AG09309 (cell line): ENCODE measurements at regions not wholly inside any gene's neighbourhood (a gene's known extent, or its start where the extent isn't known, plus 50 kb on each side); places are given as distances from the start of the nearest gene placed in this dataset.

Experiments
- DNase-seq: peaks from one replicate; pipeline ENCODE4 v3.0.0-alpha.2; 2010; ENCODE audit warnings: low read depth
- H3K4me3 ChIP-seq: 2 replicates; pipeline ENCODE4 v1.5.1; 2011; ENCODE audit warnings: mild to moderate bottlenecking, low read depth, low read length, moderate library complexity; ENCODE audit not compliant: control insufficient read depth
- TF ChIP-seq, protein P1 (sequence below): IDR thresholded peaks from 2 replicates; pipeline ENCODE4 v1.5.1; 2011; ENCODE audit warnings: mild to moderate bottlenecking, low read depth, low read length, inconsistent platforms; ENCODE audit not compliant: insufficient read depth, control insufficient read depth; ENCODE audit errors: missing control alignments

DNA sequence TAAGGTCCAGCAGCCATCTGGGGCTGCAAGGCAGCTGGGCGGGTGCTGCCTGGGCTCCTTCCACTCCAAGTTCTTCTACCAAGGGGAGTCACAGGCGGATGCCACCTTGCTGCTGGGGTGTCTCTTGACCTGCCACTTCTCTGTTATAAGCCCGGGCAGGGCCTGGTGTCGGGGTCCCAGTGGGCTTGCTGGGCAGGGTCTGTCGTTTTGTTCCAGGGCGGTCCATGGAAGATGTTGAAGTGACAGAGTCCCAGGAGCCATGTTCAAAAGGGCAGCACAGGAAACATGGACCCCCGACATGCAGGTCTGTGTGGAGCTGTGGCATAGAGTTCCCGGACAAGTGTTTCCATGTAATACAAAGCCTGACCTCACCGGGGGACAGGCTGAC, 91.1 kb downstream of the TNFRSF13B start:
- no peak overlapping the region for H3K4me3 ChIP-seq
- DNase-seq: no peak
- TF ChIP-seq, protein P1, sequence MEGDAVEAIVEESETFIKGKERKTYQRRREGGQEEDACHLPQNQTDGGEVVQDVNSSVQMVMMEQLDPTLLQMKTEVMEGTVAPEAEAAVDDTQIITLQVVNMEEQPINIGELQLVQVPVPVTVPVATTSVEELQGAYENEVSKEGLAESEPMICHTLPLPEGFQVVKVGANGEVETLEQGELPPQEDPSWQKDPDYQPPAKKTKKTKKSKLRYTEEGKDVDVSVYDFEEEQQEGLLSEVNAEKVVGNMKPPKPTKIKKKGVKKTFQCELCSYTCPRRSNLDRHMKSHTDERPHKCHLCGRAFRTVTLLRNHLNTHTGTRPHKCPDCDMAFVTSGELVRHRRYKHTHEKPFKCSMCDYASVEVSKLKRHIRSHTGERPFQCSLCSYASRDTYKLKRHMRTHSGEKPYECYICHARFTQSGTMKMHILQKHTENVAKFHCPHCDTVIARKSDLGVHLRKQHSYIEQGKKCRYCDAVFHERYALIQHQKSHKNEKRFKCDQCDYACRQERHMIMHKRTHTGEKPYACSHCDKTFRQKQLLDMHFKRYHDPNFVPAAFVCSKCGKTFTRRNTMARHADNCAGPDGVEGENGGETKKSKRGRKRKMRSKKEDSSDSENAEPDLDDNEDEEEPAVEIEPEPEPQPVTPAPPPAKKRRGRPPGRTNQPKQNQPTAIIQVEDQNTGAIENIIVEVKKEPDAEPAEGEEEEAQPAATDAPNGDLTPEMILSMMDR: no peak

DNA sequence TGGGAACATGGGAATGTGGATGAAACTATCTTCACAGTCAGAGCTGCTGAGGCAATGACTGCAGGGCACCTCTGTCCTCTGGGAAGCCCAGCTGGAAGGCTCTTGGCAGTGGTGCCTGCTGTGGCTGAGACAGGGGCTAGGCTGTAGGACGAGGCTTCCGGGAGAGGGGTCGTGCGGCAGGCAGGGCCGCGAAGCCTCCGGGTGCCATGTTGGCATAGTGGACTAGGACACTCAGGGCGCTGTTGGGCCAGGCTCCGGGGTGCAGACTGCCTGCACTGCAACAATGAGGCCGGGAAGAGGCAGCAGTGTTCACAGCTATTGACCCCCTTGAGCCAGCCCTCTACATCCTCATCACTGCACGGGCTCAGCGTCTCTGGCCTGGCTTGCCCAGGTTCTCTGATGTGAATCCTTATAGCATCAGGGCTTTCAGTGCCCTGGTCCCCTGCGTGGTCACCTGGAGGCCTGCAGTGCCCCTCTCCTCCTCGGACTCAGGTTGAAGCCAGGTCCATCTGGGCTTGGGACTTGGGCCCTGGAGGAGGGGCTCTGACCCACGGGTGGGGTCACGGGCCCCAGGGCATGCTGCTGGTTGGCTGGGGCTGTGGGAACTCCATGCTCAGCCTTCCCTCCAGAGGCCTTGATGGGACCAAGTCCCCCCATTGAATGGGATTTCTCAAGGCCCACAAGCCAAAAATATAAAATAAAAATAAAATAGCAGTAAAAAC, 91.6 kb downstream of the TNFRSF13B start:
- H3K4me3 ChIP-seq: no peak overlapping the region
- no peak for DNase-seq
- TF ChIP-seq, protein P1: no peak

DNA sequence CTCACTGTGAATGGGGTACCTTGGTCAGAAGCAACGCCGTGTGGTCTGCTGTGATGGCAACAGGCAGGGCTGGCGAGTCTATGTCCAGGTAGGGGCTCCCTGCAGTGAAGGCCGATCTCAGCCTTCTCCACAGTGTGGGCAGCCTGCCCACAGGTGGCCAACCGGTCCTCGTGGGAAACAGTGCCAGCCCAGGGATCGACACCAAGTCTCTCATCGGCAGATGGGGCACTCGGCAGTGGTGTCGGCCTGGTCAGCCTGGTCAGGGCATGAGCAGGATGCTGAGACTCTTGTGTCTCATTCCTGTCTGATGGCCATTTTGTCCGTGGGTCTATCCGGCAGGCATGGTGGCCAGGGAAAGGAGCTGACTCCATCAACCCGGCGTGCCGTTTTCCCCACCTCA, 92.2 kb downstream of the TNFRSF13B start:
- no peak for DNase-seq
- no peak overlapping the region for H3K4me3 ChIP-seq
- TF ChIP-seq, protein P1: no peak

DNA sequence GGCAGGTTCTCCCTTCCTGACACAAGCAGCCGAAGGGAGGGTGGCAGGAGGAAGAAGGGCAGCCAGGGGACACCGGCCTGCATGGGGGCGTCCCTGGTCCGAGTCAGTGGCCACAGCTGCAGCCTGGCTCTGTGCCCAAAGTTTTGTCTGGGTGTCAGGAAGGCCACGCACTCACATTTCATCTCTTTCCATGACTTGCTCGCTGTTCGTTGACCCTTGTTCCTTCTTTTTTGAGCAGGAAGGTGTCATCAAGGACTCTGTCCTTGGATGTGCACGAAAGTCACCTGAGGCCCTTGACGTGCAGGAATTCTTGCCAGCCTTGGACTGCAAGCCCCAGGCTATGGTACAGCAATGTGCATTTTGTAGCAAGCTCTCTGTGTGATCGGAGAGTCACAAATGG, 93.3 kb downstream of the TNFRSF13B start:
- no peak for DNase-seq

DNA sequence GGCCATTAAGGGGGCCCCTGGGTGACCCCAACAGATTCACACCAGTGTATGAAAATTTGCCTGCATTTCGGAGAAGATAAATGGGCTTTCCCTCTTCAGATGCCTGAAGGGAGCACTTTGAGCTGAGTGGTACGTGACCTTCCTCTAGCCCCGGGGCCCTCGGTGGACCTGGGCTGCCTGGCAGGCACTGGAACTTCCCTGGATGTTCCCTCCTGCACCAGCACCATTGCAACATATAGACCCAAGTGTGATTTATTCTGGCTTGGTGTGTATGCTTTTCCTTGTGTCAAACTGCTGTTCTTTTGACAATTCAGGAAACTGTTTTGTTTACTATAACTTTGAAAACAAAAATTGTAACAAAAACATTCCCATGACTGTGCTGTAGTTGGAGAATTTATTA, 93.8 kb downstream of the TNFRSF13B start:
- no peak for DNase-seq
- no peak overlapping the region for H3K4me3 ChIP-seq
- TF ChIP-seq, protein P1: no peak

More for the DNA sequence above, 93.3 kb downstream of the TNFRSF13B start:
- TF ChIP-seq, protein P1: no peak
- H3K4me3 ChIP-seq: no peak overlapping the region

DNA sequence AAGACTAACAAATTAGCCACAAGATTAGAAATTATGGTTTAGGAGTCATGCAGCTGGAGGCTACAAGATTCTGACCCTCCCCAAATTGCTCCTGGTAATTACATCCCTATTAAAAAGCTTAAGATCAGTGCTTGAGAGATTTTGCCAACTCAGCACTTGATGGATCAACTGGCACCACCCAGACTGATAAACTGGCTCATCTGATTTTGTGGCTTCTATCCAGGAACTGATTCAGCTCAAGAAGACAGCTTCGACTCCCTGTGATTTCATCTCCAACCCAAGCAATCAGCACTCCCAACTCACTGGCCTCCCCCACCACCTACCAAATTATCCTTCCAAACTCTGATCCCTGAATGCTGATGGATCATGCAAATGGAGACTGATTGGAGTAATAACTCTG, 94.8 kb downstream of the TNFRSF13B start:
- no peak overlapping the region for H3K4me3 ChIP-seq
- DNase-seq: no peak
- TF ChIP-seq, protein P1: no peak
